AG10803 (cell line): ENCODE measurements at regions not wholly inside any gene's neighbourhood (a gene's known extent, or its start where the extent isn't known, plus 50 kb on each side); places are given as distances from the start of the nearest gene placed in this dataset.

Source experiments
- DNase-seq: peaks from one replicate; pipeline ENCODE4 v3.0.0; 2010; ENCODE audit warnings: low read depth
- H3K4me3 ChIP-seq: 2 replicates; pipeline ENCODE4 v1.5.1; 2011; ENCODE audit warnings: mild to moderate bottlenecking, low read length, control low read depth
- CTCF ChIP-seq: conservative IDR thresholded peaks from 2 replicates; pipeline ENCODE4 v1.5.1; 2011; ENCODE audit warnings: mild to moderate bottlenecking, low read length, control low read depth, inconsistent platforms

GRCh38 chr16:79510879-79511278 lies 89.7 kb downstream of the MAF start:
- no peak for TF ChIP-seq CTCF
- DNase-seq = no peak
- H3K4me3 ChIP-seq = no peak overlapping the region

- H3K4me3 ChIP-seq = no peak overlapping the region
- TF ChIP-seq CTCF = no peak
- no peak for DNase-seq
Measured at GRCh38 chr16:79509906-79510305, 90.6 kb downstream of the MAF start.

- TF ChIP-seq CTCF = no peak
- H3K4me3 ChIP-seq = no peak overlapping the region
- no peak for DNase-seq
Measured at GRCh38 chr16:79509211-79509631, 91.3 kb downstream of the MAF start.

GRCh38 chr16:79508294-79508693 lies 92.2 kb downstream of the MAF start:
- TF ChIP-seq CTCF = no peak
- no peak for DNase-seq
- H3K4me3 ChIP-seq = no peak overlapping the region

GRCh38 chr16:79505344-79505743 lies 95.2 kb downstream of the MAF start:
- DNase-seq = no peak
- no peak for TF ChIP-seq CTCF

GRCh38 chr16:79503511-79503910 lies 97.0 kb downstream of the MAF start:
- H3K4me3 ChIP-seq = no peak overlapping the region

More at GRCh38 chr16:79505344-79505743, 95.2 kb downstream of the MAF start:
- no peak overlapping the region for H3K4me3 ChIP-seq

GRCh38 chr16:79501446-79501845 lies 99.1 kb downstream of the MAF start:
- H3K4me3 ChIP-seq = no peak overlapping the region
- DNase-seq = no peak
- TF ChIP-seq CTCF = no peak

More at GRCh38 chr16:79503511-79503910, 97.0 kb downstream of the MAF start:
- DNase-seq = no peak
- no peak for TF ChIP-seq CTCF
